ENCODE measurements at regions not wholly inside any gene's neighbourhood (a gene's known extent, or its start where the extent isn't known, plus 50 kb on each side); places are given as distances from the start of the nearest gene placed in this dataset.

DNA sequence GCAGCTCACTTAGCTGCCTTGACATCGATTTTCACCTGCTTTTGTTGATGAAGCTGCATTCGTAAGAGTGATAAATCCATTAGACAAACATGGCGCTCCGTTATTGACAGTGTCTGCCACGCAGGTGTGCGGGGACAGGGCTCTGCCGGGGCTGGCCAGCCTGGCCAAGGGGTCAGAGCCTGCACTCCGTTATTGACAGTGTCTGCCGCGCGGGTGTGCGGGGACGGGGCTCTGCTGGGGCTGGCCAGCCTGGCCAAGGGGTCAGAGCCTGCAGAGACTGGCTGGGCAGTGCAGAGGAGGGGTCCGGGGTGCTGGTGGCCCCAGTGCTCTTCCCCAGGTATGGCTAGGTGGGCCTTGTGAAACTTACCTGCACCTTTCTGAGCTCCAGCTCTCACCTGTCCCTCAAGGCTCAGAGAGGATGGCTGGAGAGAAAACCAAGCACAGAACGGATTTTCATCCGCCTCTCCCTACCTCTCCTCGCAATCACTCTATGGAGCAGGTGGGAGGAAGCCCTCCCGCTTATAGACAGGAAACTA lies 101.6 kb upstream of the B3GAT1 start:
- TF ChIP-seq NR1H2 (CRISPR knock-in tag; IDR thresholded peaks at IDR 0.05; ENCODE audit: borderline replicate concordance, low read depth) = no peak
- TF ChIP-seq, protein P1, sequence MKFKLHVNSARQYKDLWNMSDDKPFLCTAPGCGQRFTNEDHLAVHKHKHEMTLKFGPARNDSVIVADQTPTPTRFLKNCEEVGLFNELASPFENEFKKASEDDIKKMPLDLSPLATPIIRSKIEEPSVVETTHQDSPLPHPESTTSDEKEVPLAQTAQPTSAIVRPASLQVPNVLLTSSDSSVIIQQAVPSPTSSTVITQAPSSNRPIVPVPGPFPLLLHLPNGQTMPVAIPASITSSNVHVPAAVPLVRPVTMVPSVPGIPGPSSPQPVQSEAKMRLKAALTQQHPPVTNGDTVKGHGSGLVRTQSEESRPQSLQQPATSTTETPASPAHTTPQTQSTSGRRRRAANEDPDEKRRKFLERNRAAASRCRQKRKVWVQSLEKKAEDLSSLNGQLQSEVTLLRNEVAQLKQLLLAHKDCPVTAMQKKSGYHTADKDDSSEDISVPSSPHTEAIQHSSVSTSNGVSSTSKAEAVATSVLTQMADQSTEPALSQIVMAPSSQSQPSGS (CRISPR knock-in tag; IDR thresholded peaks at IDR 0.05) = no peak
- TF ChIP-seq, protein P2, sequence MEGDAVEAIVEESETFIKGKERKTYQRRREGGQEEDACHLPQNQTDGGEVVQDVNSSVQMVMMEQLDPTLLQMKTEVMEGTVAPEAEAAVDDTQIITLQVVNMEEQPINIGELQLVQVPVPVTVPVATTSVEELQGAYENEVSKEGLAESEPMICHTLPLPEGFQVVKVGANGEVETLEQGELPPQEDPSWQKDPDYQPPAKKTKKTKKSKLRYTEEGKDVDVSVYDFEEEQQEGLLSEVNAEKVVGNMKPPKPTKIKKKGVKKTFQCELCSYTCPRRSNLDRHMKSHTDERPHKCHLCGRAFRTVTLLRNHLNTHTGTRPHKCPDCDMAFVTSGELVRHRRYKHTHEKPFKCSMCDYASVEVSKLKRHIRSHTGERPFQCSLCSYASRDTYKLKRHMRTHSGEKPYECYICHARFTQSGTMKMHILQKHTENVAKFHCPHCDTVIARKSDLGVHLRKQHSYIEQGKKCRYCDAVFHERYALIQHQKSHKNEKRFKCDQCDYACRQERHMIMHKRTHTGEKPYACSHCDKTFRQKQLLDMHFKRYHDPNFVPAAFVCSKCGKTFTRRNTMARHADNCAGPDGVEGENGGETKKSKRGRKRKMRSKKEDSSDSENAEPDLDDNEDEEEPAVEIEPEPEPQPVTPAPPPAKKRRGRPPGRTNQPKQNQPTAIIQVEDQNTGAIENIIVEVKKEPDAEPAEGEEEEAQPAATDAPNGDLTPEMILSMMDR (CRISPR knock-in tag; IDR thresholded peaks at IDR 0.05) = no peak
- TF ChIP-seq, protein P3, sequence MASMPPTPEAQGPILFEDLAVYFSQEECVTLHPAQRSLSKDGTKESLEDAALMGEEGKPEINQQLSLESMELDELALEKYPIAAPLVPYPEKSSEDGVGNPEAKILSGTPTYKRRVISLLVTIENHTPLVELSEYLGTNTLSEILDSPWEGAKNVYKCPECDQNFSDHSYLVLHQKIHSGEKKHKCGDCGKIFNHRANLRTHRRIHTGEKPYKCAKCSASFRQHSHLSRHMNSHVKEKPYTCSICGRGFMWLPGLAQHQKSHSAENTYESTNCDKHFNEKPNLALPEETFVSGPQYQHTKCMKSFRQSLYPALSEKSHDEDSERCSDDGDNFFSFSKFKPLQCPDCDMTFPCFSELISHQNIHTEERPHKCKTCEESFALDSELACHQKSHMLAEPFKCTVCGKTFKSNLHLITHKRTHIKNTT (CRISPR knock-in tag; IDR thresholded peaks at IDR 0.05) = no peak
- TF ChIP-seq SRF (IDR thresholded peaks at IDR 0.05; ENCODE audit: low read depth, low read length) = no peak
- no peak for TF ChIP-seq ZC3H4 (CRISPR knock-in tag; IDR thresholded peaks at IDR 0.05; ENCODE audit: borderline replicate concordance)
- no peak for TF ChIP-seq PRMT3 (CRISPR knock-in tag; IDR thresholded peaks at IDR 0.05; ENCODE audit: borderline replicate concordance, low read depth)
- TF ChIP-seq, protein P4, sequence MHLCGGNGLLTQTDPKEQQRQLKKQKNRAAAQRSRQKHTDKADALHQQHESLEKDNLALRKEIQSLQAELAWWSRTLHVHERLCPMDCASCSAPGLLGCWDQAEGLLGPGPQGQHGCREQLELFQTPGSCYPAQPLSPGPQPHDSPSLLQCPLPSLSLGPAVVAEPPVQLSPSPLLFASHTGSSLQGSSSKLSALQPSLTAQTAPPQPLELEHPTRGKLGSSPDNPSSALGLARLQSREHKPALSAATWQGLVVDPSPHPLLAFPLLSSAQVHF (CRISPR knock-in tag; IDR thresholded peaks at IDR 0.05) = no peak
